OCI-LY1 (cell line): ENCODE measurements at regions not wholly inside any gene's neighbourhood (a gene's known extent, or its start where the extent isn't known, plus 50 kb on each side); places are given as distances from the start of the nearest gene placed in this dataset.

Experiments
- H2AFZ ChIP-seq: fragments of 200-600 bp; sonication (generic), shearing (Covaris generic); 2 replicates; pipeline ENCODE4 v1.6.0; 2014; ENCODE audit warnings: antibody characterized with exemption, mild to moderate bottlenecking, low read length
- H3F3A ChIP-seq: fragments of 200-600 bp; sonication (generic), shearing (Covaris generic); 2 replicates; pipeline ENCODE4 v1.6.0; 2014; ENCODE audit warnings: mild to moderate bottlenecking, antibody characterized with exemption, low read length, moderate library complexity; ENCODE audit not compliant: insufficient read depth
- H3K27ac ChIP-seq: fragments of 200-600 bp; sonication (generic); 2 replicates; pipeline ENCODE4 v1.5.1; 2014; ENCODE audit warnings: low read length, mixed run types, mild to moderate bottlenecking, low read depth; ENCODE audit not compliant: poor library complexity, severe bottlenecking
- H3K27me3 ChIP-seq: fragments of 200-600 bp; sonication (generic); 2 replicates; pipeline ENCODE4 v1.6.0; 2014; ENCODE audit warnings: antibody characterized with exemption, mild to moderate bottlenecking, low read length, moderate library complexity; ENCODE audit not compliant: insufficient read depth
- H3K36me3 ChIP-seq: fragments of 200-600 bp; sonication (generic); 2 replicates; pipeline ENCODE4 v1.6.1; 2014; ENCODE audit warnings: mild to moderate bottlenecking, antibody characterized with exemption, low read length, moderate library complexity, mixed read lengths; ENCODE audit not compliant: insufficient read depth
- H3K4me1 ChIP-seq: fragments of 200-600 bp; sonication (generic); 2 replicates; pipeline ENCODE4 v1.5.1; 2014; ENCODE audit warnings: mild to moderate bottlenecking, low read length, moderate library complexity; ENCODE audit not compliant: insufficient read depth, severe bottlenecking
- H3K4me2 ChIP-seq: fragments of 200-600 bp; sonication (generic), shearing (Covaris generic); 2 replicates; pipeline ENCODE4 v1.6.1; 2014; ENCODE audit warnings: low read length
- H3K4me3 ChIP-seq: fragments of 200-600 bp; sonication (generic); 2 replicates; pipeline ENCODE4 v1.5.1; 2014; ENCODE audit warnings: low read length, low read depth, mild to moderate bottlenecking, mixed read lengths; ENCODE audit not compliant: poor library complexity, severe bottlenecking
- H3K79me2 ChIP-seq: fragments of 200-600 bp; shearing (Covaris generic); 2 replicates; pipeline ENCODE4 v1.6.1; 2016; ENCODE audit warnings: mixed run types, low read length, mixed read lengths; ENCODE audit not compliant: insufficient read depth
- H3K9ac ChIP-seq: fragments of 200-600 bp; sonication (generic), shearing (Covaris generic); 2 replicates; pipeline ENCODE4 v1.6.1; 2014; ENCODE audit warnings: mild to moderate bottlenecking, low read length, mixed read lengths
- H3K9me2 ChIP-seq: fragments of 200-600 bp; sonication (generic), shearing (Covaris generic); 2 replicates; pipeline ENCODE4 v1.6.1; 2014; ENCODE audit warnings: low read depth, mild to moderate bottlenecking, low read length, mixed read lengths
- H3K9me3 ChIP-seq: fragments of 200-600 bp; shearing (Covaris generic); 2 replicates; pipeline ENCODE4 v1.6.1; 2014; ENCODE audit warnings: low read length, mixed read lengths
- H4K20me1 ChIP-seq: fragments of 200-600 bp; sonication (generic), shearing (Covaris generic); 2 replicates; pipeline ENCODE4 v1.6.0; 2016; ENCODE audit warnings: mild to moderate bottlenecking, low read length; ENCODE audit not compliant: insufficient read depth
- CTCF ChIP-seq: fragments of 200-600 bp; sonication (generic), shearing (Covaris generic); IDR thresholded peaks from 2 replicates; pipeline ENCODE4 v1.5.1; 2017; ENCODE audit warnings: mild to moderate bottlenecking, antibody characterized with exemption, low read length, moderate library complexity, mixed read lengths
- EZH2 ChIP-seq: fragments of 200-600 bp; sonication (generic), shearing (Covaris generic); IDR thresholded peaks from 2 replicates; pipeline ENCODE4 v1.8.0; 2017; ENCODE audit warnings: borderline replicate concordance, mixed run types, mild to moderate bottlenecking, antibody characterized with exemption, low read length, moderate library complexity, mixed read lengths

GRCh38 chr12:30364822-30365221 is 330.8 kb downstream of the IPO8 start:
- H3K9me2 ChIP-seq, result no peaks in the 10 kb centered on the region
- no peak overlapping the region for H3K9ac ChIP-seq
- H3K4me3 ChIP-seq, result no peak overlapping the region
- no peaks in the 10 kb centered on the region for H3K4me1 ChIP-seq
- TF ChIP-seq CTCF (no peak), EZH2 (no peak)
- no peaks in the 10 kb centered on the region for H3K27me3 ChIP-seq
- no peaks in the 10 kb centered on the region for H3K36me3 ChIP-seq
- H3K27ac ChIP-seq, result no peak overlapping the region
- no peaks in the 10 kb centered on the region for H3K79me2 ChIP-seq
- no peaks in the 10 kb centered on the region for H3F3A ChIP-seq
- H2AFZ ChIP-seq, result no peak overlapping the region
- no peaks in the 10 kb centered on the region for H3K9me3 ChIP-seq
- H3K4me2 ChIP-seq, result no peak overlapping the region
- H4K20me1 ChIP-seq, result no peaks in the 10 kb centered on the region

- no peaks in the 10 kb centered on the region for H3F3A ChIP-seq
- H3K4me3 ChIP-seq, result no peak overlapping the region
- no peaks in the 10 kb centered on the region for H3K79me2 ChIP-seq
- H3K27ac ChIP-seq, result no peak overlapping the region
- no peak overlapping the region for H3K4me2 ChIP-seq
- no peaks in the 10 kb centered on the region for H3K27me3 ChIP-seq
- no peak for TF ChIP-seq EZH2
- TF ChIP-seq CTCF, result no peak
- H3K9ac ChIP-seq, result no peak overlapping the region
- H3K9me2 ChIP-seq, result no peaks in the 10 kb centered on the region
- no peaks in the 10 kb centered on the region for H4K20me1 ChIP-seq
- H2AFZ ChIP-seq, result no peak overlapping the region
- no peaks in the 10 kb centered on the region for H3K9me3 ChIP-seq
- H3K36me3 ChIP-seq, result no peaks in the 10 kb centered on the region
- no peaks in the 10 kb centered on the region for H3K4me1 ChIP-seq
Measured at GRCh38 chr12:30361145-30361544, 334.5 kb downstream of the IPO8 start.

GRCh38 chr12:30358671-30359070 is 337.0 kb downstream of the IPO8 start:
- Histone ChIP-seq H2AFZ (no peak overlapping the region), H3K27ac (no peak overlapping the region)
- TF ChIP-seq EZH2 (no peak), CTCF (no peak)

More at GRCh38 chr12:30358671-30359070, 337.0 kb downstream of the IPO8 start:
- H3K4me1 ChIP-seq, result no peaks in the 10 kb centered on the region
- no peaks in the 10 kb centered on the region for H3F3A ChIP-seq
- H3K9me2 ChIP-seq, result no peaks in the 10 kb centered on the region
- H3K9me3 ChIP-seq, result no peaks in the 10 kb centered on the region
- no peaks in the 10 kb centered on the region for H3K36me3 ChIP-seq
- no peaks in the 10 kb centered on the region for H3K27me3 ChIP-seq
- H3K9ac ChIP-seq, result no peak overlapping the region
- H3K4me3 ChIP-seq, result no peak overlapping the region
- no peaks in the 10 kb centered on the region for H3K79me2 ChIP-seq
- no peaks in the 10 kb centered on the region for H4K20me1 ChIP-seq
- H3K4me2 ChIP-seq, result no peak overlapping the region
